HG03175 (cell line): ENCODE measurements at regions not wholly inside any gene's neighbourhood (a gene's known extent, or its start where the extent isn't known, plus 50 kb on each side); places are given as distances from the start of the nearest gene placed in this dataset.
A peak's percentile ranks its signal among the peaks of the same experiment; 100 is the strongest.

Experiments
- ATAC-seq: cut with Tn5 transposase; IDR thresholded peaks from one replicate; pipeline ENCODE4 v1.9.1; 2021; ENCODE audit warnings: mild to moderate bottlenecking, moderate library complexity; ENCODE audit not compliant: unreplicated experiment

DNA sequence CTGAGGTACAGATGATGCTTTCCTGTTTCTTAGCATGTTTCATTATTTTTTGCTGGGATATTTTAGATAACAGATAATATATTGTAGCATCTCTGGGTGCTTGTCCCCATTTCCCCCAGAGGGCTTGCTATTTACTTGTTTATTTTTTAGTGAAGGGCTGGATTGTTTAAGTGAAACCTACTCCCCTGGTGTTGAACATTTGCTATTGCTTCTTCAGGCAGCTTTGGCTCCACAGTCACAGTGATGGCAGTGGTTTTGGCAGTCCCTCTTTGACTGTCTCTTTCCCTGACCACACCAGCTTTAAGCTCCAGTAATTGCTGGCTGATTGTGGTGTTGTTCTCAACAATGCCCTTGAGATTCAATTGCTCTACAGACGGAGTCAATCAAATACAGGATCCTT, 128.9 kb downstream of the KLF13 start:
- no peak for ATAC-seq

DNA sequence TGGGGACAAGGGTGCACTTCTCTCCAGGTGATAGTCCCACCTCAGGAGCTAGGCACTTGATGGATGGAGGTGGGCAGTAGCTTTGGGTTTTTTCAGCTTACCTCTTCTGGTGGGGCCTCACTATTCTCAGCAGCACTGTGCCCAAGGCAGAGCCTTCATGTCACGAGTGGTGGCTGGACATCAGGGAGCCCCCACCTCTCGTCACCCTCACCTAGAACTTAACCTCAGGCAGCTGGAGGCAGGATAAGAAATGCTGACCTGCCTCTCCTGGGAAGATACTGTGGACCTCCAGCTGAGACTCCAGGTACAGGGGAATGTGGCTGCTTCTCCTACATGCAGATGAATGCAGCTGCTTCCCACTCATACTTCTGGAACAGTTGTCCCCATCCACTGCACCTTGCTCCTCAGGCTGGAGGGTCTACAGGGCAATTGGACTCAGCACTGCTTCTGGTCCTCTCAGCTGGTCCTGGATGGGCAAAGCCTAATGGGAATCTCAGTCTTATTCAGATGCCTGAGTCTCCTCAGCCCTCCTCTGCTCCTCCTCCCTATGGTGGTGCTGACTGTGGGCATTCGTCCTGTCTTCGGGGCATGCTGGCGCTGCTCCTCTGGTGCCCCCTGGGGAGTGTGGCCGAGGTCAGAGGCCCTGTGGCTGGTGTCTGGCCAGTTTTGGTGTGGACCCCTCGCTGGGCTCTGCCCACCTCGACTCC, 129.9 kb downstream of the KLF13 start:
- no peak for ATAC-seq

DNA sequence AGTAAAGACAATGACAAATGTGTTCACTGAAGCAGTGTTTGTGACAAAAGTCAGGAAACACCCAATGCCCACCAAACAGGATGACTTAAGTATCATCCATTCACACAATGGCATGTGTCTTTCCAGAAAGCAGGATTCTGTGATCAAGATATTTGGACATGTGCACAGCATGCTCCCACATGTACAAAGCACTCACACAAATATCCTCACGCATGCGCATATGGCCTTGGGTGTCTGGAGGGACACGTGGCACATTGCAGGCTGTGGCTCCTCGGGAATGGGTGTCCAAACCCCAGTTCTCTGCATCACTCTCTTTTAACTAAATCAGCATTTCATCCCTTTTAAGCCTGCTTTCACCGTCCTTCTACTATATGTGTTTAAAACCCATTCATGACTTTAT, 130.5 kb downstream of the KLF13 start:
- ATAC-seq = no peak

DNA sequence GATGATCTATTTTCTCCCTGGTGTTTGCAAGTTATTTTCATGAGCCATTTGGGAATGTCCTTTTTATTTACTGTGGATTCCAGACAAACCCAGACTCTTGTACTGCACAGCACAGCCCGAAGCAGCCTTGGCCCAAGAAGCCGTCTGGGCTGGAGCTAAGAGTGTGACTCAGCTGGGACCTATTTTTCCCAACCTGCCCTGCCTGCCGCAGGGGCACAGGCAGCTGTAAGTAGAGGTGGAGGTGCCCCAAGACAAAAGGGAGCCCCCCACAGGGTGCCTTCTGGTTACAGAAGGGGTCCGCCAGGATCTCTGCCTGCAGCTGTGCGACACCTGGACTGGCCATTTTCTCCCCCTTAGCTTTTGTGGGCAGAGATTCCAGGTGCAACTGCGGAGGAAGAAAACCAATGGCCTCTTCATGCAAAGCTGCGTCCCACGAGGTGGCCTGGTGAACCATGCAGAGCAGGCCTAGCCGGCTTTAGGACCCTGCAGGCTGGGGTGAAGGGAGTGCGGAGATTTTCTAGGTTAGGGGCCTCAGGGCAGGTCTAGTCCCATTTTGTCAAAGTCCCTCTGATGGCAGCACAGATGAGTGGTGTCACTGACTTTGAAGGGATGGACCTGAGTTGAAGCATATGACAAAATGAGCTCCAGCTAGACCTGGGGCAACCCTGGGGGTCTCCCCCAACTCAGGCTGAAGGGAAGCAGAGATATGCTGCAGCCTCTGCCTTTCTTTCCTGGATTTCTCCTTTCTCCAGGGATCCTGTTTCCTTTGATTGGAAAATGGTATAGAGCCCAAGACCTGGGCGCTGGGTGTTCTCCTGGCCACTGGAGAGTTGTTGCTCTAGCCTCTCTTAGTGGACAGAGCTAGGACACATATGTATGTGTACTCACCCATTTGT, 131.2 kb downstream of the KLF13 start:
- no peak for ATAC-seq

- peak; percentile 85 for ATAC-seq
Observed at GRCh38 chr15:31458596-31459399, 132.2 kb downstream of the KLF13 start.

GRCh38 chr15:31459400-31459748, 132.7 kb downstream of the KLF13 start:
- ATAC-seq = peak; percentile 11

DNA sequence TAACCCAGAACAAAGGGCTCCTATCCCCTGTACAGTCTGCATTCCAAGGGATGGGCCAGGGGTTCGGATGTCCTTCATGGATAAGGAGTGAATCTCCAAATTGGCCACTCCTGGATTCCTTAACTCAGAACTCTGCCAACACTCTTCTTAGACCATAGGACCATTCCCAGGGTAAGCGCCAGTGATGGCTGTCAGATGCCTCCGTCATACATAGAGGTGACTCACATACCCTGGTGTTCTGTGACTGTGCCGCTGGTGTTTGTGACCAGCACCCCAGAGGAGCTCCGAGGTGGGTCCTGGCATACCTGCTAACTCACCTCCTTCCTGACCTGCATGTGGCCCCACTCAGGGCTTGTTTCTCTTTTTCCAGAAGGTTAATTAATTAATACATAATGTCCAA, 134.7 kb downstream of the KLF13 start:
- ATAC-seq = no peak

- ATAC-seq = no peak
Observed at GRCh38 chr15:31461911-31462480, 135.4 kb downstream of the KLF13 start.

DNA sequence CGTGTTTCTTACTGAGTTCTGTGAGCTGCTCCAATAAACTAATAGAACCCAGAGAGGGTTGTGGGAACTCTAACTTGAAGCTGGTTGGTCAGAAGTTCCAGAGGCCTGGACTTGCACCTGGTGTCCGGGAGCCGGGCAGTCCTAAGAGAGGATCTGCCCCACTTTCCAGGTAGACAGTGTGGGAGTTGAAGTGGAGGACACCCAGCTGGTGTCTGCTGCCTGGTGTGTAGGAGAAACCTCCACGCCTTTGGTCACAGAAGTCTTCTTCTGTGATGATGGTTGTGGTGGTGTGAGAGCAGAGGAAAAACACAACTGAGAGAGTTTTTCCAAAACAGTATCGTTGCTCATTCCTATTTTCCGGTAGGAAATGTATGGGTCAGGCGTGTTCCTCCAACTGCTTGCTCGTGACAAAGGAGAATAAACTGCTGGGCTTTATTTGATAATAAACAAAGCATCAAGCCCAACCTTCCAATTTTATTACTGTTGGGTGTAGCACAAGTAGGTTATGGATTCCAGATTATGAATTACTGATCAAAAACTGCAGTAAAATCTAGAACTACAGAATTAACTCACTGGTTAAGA, 137.0 kb downstream of the KLF13 start:
- ATAC-seq = no peak

DNA sequence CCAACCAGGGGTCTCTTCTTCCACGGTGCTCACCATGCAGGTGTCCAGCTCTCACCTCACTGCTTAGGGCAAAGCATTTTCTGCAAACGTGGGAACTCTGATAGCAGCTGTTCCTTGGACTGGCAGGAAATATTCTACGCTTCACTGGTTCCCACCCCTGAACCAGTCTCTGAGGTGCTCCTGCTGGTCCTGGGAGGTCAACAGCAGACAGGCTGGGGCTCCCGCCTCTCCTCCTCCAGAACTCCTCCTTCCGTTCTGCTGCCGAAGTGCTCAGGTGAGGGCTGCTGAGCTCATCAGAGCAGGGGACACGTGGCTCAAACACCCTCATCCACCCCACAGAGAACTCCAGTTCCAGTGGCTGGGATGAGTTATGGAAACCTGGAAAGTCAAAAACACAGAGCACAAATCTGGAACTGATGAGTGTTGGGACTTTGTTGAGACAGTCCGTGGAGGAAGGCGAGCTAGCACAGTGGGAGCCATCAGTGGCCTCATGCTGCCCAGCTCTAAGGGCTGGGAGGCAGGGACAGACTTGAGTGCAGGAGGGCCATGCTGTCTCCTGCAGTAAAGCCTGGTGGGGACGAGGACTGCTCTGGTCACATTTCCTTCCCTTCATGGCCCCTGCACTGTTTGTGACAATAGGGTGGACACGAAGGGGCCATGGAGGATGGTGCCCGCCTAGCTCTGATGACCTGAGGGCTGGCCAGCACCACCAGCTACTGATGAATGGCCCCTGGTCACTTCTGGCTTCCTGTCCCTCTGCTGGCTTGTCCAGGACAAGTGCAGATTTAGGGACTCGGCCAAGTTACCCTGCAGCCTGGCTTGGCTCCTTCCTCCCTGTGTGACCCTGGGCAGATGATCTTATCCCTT, 137.8 kb downstream of the KLF13 start:
- no peak for ATAC-seq

- ATAC-seq = no peak
Observed at GRCh38 chr15:31465083-31465955, 138.7 kb downstream of the KLF13 start.

GRCh38 chr15:31467361-31467760, 140.7 kb downstream of the KLF13 start:
- ATAC-seq = no peak

GRCh38 chr15:31468911-31469785, 142.5 kb downstream of the KLF13 start:
- ATAC-seq = no peak

GRCh38 chr15:31469786-31470525, 143.3 kb downstream of the KLF13 start:
- no peak for ATAC-seq

GRCh38 chr15:31470756-31471155, 144.1 kb downstream of the KLF13 start:
- ATAC-seq = no peak

GRCh38 chr15:31471731-31472430, 145.2 kb downstream of the KLF13 start:
- ATAC-seq = no peak
